ENCODE measurements at regions not wholly inside any gene's neighbourhood (a gene's known extent, or its start where the extent isn't known, plus 50 kb on each side); places are given as distances from the start of the nearest gene placed in this dataset.
A peak's percentile ranks its signal among the peaks of the same experiment; 100 is the strongest.

DNA sequence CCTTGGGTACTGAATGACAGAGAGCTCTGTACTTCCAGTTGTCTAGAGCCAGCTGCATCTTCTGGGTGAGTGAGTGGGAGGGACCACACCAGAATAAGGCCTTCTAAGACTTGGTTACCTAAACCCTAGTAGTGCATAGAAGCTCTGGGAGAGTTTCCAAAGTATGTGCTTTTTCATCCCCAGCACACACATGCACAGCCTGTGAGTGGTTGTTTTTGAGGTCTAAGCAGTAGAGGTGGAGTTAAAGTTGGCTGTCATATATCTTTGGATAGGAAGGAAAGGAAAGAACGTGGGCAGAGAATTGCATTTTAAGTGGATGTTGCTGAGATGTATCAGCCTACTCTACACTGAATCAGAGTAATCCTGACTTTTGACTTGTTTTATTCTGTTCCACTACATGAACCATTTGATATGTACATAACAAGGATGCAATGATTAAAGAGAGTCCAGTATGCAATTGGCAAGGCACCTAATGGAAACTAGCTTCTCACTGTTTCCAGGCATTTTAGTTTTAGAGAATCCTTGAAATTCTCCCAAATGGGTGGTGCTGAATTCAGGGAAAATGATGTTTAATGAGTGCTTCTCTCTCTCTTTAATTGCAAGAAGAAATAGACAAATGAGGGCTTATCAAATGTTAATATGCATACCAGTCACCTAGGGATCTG, 51.8 kb upstream of the PRICKLE1 start:
- Histone ChIP-seq H3K4me3 (ENCODE audit: insufficient read depth, low read depth, low read length) (no peak overlapping the region), H3K9ac (ENCODE audit: low read length) (no peak overlapping the region), H3K9me3 (ENCODE audit: insufficient read depth, low read depth, low read length) (no peaks in the 10 kb centered on the region), H3K4me2 (ENCODE audit: low read length) (no peak overlapping the region), H2AFZ (ENCODE audit: low read depth, low read length) (no peak overlapping the region), H3K27ac (ENCODE audit: low read depth, low read length) (no peak overlapping the region), H3K36me3 (ENCODE audit: insufficient read depth, low read length) (no peaks in the 10 kb centered on the region), H3K4me1 (ENCODE audit: insufficient read depth, low read length) (no peaks in the 10 kb centered on the region), H3K27me3 (ENCODE audit: insufficient read depth, low read length) (no peaks in the 10 kb centered on the region), H3K79me2 (ENCODE audit: insufficient read depth, low read length) (no peaks in the 10 kb centered on the region), H4K20me1 (ENCODE audit: insufficient read depth, low read length) (no peaks in the 10 kb centered on the region)
- peaks cover 2% of the 10 kb centered on the region for H3K9me3 Mint-ChIP-seq (ENCODE audit: unreplicated experiment)
- DNase-seq (ENCODE audit: low read depth) (peak; percentile 70), FAIRE-seq (no peak)
- no peak overlapping the region for H3K4me3 Mint-ChIP-seq (ENCODE audit: unreplicated experiment)
- TF ChIP-seq, protein P1, sequence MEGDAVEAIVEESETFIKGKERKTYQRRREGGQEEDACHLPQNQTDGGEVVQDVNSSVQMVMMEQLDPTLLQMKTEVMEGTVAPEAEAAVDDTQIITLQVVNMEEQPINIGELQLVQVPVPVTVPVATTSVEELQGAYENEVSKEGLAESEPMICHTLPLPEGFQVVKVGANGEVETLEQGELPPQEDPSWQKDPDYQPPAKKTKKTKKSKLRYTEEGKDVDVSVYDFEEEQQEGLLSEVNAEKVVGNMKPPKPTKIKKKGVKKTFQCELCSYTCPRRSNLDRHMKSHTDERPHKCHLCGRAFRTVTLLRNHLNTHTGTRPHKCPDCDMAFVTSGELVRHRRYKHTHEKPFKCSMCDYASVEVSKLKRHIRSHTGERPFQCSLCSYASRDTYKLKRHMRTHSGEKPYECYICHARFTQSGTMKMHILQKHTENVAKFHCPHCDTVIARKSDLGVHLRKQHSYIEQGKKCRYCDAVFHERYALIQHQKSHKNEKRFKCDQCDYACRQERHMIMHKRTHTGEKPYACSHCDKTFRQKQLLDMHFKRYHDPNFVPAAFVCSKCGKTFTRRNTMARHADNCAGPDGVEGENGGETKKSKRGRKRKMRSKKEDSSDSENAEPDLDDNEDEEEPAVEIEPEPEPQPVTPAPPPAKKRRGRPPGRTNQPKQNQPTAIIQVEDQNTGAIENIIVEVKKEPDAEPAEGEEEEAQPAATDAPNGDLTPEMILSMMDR (IDR thresholded peaks at IDR 0.05; ENCODE audit: insufficient read depth, low read depth, low read length) = no peak
- TF ChIP-seq EZH2 (IDR thresholded peaks at IDR 0.05; ENCODE audit: insufficient read depth, low read length) = no peak
- H3K36me3 Mint-ChIP-seq (ENCODE audit: low read depth, unreplicated experiment) = no peaks in the 10 kb centered on the region
- peaks cover 4% of the 10 kb centered on the region for H3K4me1 Mint-ChIP-seq (ENCODE audit: low read depth, unreplicated experiment)
- H3K27ac Mint-ChIP-seq (ENCODE audit: unreplicated experiment) = no peak overlapping the region
- H3K27me3 Mint-ChIP-seq (ENCODE audit: low read depth, unreplicated experiment) = no peaks in the 10 kb centered on the region

DNA sequence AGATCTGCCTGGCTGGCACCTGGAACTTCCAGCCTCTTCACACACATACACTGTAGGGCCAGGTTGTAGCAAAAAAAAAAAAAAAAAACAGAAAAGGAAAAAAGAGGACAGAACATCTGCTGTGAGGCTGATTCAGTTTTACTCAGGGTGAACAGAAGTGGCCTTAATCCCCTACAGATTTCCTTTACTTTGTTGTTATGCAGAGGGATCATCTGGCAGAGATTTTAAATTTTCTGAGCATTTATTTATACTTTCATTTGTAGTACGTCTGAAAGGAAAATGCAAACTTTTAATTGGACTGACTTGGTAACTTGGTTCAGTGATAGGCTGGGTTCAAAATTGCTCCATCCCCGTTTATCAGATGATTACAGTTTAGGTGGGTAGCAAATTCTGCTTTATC, 50.8 kb upstream of the PRICKLE1 start:
- DNase-seq (ENCODE audit: low read depth) (no peak), FAIRE-seq (no peak)
- no peaks in the 10 kb centered on the region for H4K20me1 ChIP-seq (ENCODE audit: insufficient read depth, low read length)
- Mint-ChIP-seq H3K27ac (ENCODE audit: unreplicated experiment) (no peak overlapping the region), H3K27me3 (ENCODE audit: low read depth, unreplicated experiment) (no peaks in the 10 kb centered on the region), H3K4me3 (ENCODE audit: unreplicated experiment) (no peak overlapping the region), H3K4me1 (ENCODE audit: low read depth, unreplicated experiment) (peaks cover 4% of the 10 kb centered on the region), H3K9me3 (ENCODE audit: unreplicated experiment) (peaks cover 3% of the 10 kb centered on the region), H3K36me3 (ENCODE audit: low read depth, unreplicated experiment) (no peaks in the 10 kb centered on the region)
- H3K36me3 ChIP-seq (ENCODE audit: insufficient read depth, low read length) = no peaks in the 10 kb centered on the region
- H3K9ac ChIP-seq (ENCODE audit: low read length) = no peak overlapping the region
- no peak overlapping the region for H2AFZ ChIP-seq (ENCODE audit: low read depth, low read length)
- no peak overlapping the region for H3K27ac ChIP-seq (ENCODE audit: low read depth, low read length)
- TF ChIP-seq, protein P1 (IDR thresholded peaks at IDR 0.05; ENCODE audit: insufficient read depth, low read depth, low read length) = no peak
- no peak for TF ChIP-seq EZH2 (IDR thresholded peaks at IDR 0.05; ENCODE audit: insufficient read depth, low read length)
- H3K79me2 ChIP-seq (ENCODE audit: insufficient read depth, low read length) = no peaks in the 10 kb centered on the region
- no peaks in the 10 kb centered on the region for H3K27me3 ChIP-seq (ENCODE audit: insufficient read depth, low read length)
- no peaks in the 10 kb centered on the region for H3K4me1 ChIP-seq (ENCODE audit: insufficient read depth, low read length)
- no peak overlapping the region for H3K4me3 ChIP-seq (ENCODE audit: insufficient read depth, low read depth, low read length)
- H3K9me3 ChIP-seq (ENCODE audit: insufficient read depth, low read depth, low read length) = no peaks in the 10 kb centered on the region
- no peak overlapping the region for H3K4me2 ChIP-seq (ENCODE audit: low read length)

DNA sequence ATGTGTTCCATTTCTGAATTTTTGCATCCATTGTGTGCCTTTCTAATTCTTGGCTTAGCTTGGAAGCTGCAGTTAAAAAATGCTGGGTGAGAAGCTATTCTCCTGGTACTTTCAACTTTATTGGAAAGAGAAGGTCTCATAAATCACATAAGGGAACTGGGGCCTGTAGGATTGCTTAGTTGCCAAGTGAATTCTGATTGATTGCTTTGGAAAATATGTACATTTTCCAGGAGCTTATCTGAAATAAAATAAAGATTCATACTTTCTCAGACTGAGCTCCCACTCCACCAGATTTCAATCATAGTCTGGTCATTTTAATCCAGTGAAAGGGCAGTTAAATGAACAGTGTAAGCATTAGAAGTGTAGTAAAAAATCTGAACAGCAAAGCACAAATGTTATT, 50.0 kb upstream of the PRICKLE1 start:
- no peaks in the 10 kb centered on the region for H3K79me2 ChIP-seq (ENCODE audit: insufficient read depth, low read length)
- TF ChIP-seq EZH2 (IDR thresholded peaks at IDR 0.05; ENCODE audit: insufficient read depth, low read length) = no peak
- TF ChIP-seq, protein P1 (IDR thresholded peaks at IDR 0.05; ENCODE audit: insufficient read depth, low read depth, low read length) = no peak

More for the DNA sequence above, 50.0 kb upstream of the PRICKLE1 start:
- H3K27ac ChIP-seq (ENCODE audit: low read depth, low read length) = no peak overlapping the region
- FAIRE-seq (no peak), DNase-seq (ENCODE audit: low read depth) (peak; percentile 16)
- no peak overlapping the region for H3K4me2 ChIP-seq (ENCODE audit: low read length)
- H3K4me3 ChIP-seq (ENCODE audit: insufficient read depth, low read depth, low read length) = no peak overlapping the region
- H3K4me1 Mint-ChIP-seq (ENCODE audit: low read depth, unreplicated experiment) = peaks cover 4% of the 10 kb centered on the region
- no peaks in the 10 kb centered on the region for H3K4me1 ChIP-seq (ENCODE audit: insufficient read depth, low read length)
- H3K9ac ChIP-seq (ENCODE audit: low read length) = no peak overlapping the region
- H3K36me3 Mint-ChIP-seq (ENCODE audit: low read depth, unreplicated experiment) = no peaks in the 10 kb centered on the region
- H3K27me3 ChIP-seq (ENCODE audit: insufficient read depth, low read length) = no peaks in the 10 kb centered on the region
- H3K27me3 Mint-ChIP-seq (ENCODE audit: low read depth, unreplicated experiment) = no peaks in the 10 kb centered on the region
- H4K20me1 ChIP-seq (ENCODE audit: insufficient read depth, low read length) = no peaks in the 10 kb centered on the region
- no peak overlapping the region for H2AFZ ChIP-seq (ENCODE audit: low read depth, low read length)
- H3K9me3 Mint-ChIP-seq (ENCODE audit: unreplicated experiment) = peaks cover 3% of the 10 kb centered on the region
- H3K27ac Mint-ChIP-seq (ENCODE audit: unreplicated experiment) = no peak overlapping the region
- H3K4me3 Mint-ChIP-seq (ENCODE audit: unreplicated experiment) = no peak overlapping the region
- no peaks in the 10 kb centered on the region for H3K36me3 ChIP-seq (ENCODE audit: insufficient read depth, low read length)
- H3K9me3 ChIP-seq (ENCODE audit: insufficient read depth, low read depth, low read length) = no peaks in the 10 kb centered on the region
